Activated CD4-positive, alpha-beta T cell treated with anti-CD3 and anti-CD28 coated beads, Interleukin-2, Interleukin-4, amounts not matched to agents 100 ng/mL and 50 ng/mL, durations not matched to agents 16 hours and 8 hours (primary cell): ENCODE measurements at regions not wholly inside any gene's neighbourhood (a gene's known extent, or its start where the extent isn't known, plus 50 kb on each side); places are given as distances from the start of the nearest gene placed in this dataset.
"Not testable (repeated sequence)": the region's sequence is repeated elsewhere in the genome, so short reads cannot be mapped to it uniquely, and the experiment has no call there.

Experiments
- DNase-seq: peaks from one replicate; pipeline ENCODE4 v3.0.0-alpha.2; 2020; ENCODE audit warnings: low spot score

GRCh38 chr11:67805253-67806126 is 131.1 kb upstream of the ALDH3B2 start:
- peak; percentile 98 for DNase-seq

- peak; percentile 4 for DNase-seq
Observed at GRCh38 chr11:67804435-67805252, 130.2 kb upstream of the ALDH3B2 start.

- DNase-seq = not testable (repeated sequence)
Observed at GRCh38 chr11:67803519-67803918, 129.1 kb upstream of the ALDH3B2 start.

- not testable (repeated sequence) for DNase-seq
Observed at GRCh38 chr11:67803055-67803454, 128.6 kb upstream of the ALDH3B2 start.

GRCh38 chr11:67802623-67803022 is 128.2 kb upstream of the ALDH3B2 start:
- not testable (repeated sequence) for DNase-seq

GRCh38 chr11:67801397-67801796 is 127.0 kb upstream of the ALDH3B2 start:
- not testable (repeated sequence) for DNase-seq

- DNase-seq = not testable (repeated sequence)
Observed at GRCh38 chr11:67800591-67800990, 126.2 kb upstream of the ALDH3B2 start.

GRCh38 chr11:67799808-67800207 is 125.4 kb upstream of the ALDH3B2 start:
- not testable (repeated sequence) for DNase-seq

- not testable (repeated sequence) for DNase-seq
Observed at GRCh38 chr11:67797726-67798521, 123.5 kb upstream of the ALDH3B2 start.

- no peak for DNase-seq
Observed at GRCh38 chr11:67795746-67796145, 121.3 kb upstream of the ALDH3B2 start.

- not testable (repeated sequence) for DNase-seq
Observed at GRCh38 chr11:67793750-67794149, 119.3 kb upstream of the ALDH3B2 start.

GRCh38 chr11:67792273-67792990 is 118.0 kb upstream of the ALDH3B2 start:
- peak; percentile 44 for DNase-seq

GRCh38 chr11:67791598-67792170 is 117.3 kb upstream of the ALDH3B2 start:
- DNase-seq = not testable (repeated sequence)

- not testable (repeated sequence) for DNase-seq
Observed at GRCh38 chr11:67788341-67788695, 113.9 kb upstream of the ALDH3B2 start.

GRCh38 chr11:67787681-67788340 is 113.4 kb upstream of the ALDH3B2 start:
- not testable (repeated sequence) for DNase-seq

GRCh38 chr11:67781967-67782366 is 107.5 kb upstream of the ALDH3B2 start:
- not testable (repeated sequence) for DNase-seq

- DNase-seq = not testable (repeated sequence)
Observed at GRCh38 chr11:67781506-67781905, 107.1 kb upstream of the ALDH3B2 start.

GRCh38 chr11:67780056-67780455 is 105.6 kb upstream of the ALDH3B2 start:
- DNase-seq = no peak

- DNase-seq = not testable (repeated sequence)
Observed at GRCh38 chr11:67779189-67779875, 104.9 kb upstream of the ALDH3B2 start.
